IPS-15b (cell line): ENCODE measurements at regions not wholly inside any gene's neighbourhood (a gene's known extent, or its start where the extent isn't known, plus 50 kb on each side); places are given as distances from the start of the nearest gene placed in this dataset.
"Not testable (repeated sequence)": the region's sequence is repeated elsewhere in the genome, so short reads cannot be mapped to it uniquely, and the experiment has no call there.

ENCODE experiments used
- H3K27me3 ChIP-seq: one replicate; pipeline ENCODE4 v1.6.1; 2013; ENCODE audit warnings: low read length; ENCODE audit not compliant: control insufficient read depth, insufficient read depth
- H3K36me3 ChIP-seq: one replicate; pipeline ENCODE4 v1.6.1; 2013; ENCODE audit warnings: low read length; ENCODE audit not compliant: control insufficient read depth, insufficient read depth
- H3K4me1 ChIP-seq: one replicate; pipeline ENCODE4 v1.6.1; 2013; ENCODE audit warnings: mild to moderate bottlenecking, low read length; ENCODE audit not compliant: control insufficient read depth, insufficient read depth
- H3K4me3 ChIP-seq: one replicate; pipeline ENCODE4 v1.5.1; 2013; ENCODE audit warnings: low read depth, low read length
- H3K9ac ChIP-seq: one replicate; pipeline ENCODE4 v1.6.1; 2013; ENCODE audit warnings: low read depth, mild to moderate bottlenecking, low read length
- H3K9me3 ChIP-seq: one replicate; pipeline ENCODE4 v1.6.1; 2013; ENCODE audit warnings: mild to moderate bottlenecking, low read length; ENCODE audit not compliant: control insufficient read depth, insufficient read depth

DNA sequence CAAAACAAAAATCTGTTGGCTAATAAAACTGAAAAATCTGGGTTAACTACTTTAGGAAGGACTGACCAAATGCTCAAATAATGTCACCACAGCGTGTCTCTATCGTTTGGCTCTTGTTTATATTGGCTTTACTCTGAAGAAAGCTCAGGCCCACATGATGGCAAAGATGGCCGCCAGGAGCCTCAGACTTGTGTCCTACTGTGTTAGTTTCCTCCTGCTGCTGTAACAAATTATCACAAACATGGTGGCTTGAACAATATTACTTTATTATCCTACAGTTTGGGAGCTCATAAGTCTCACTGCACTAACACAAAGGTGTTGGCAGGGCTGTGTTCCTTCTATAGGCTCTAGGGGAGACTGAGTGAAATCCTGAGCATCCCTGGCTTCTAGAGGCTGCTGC is 303.0 kb downstream of the DAD1 start:
- H3K4me1 ChIP-seq, result no peaks in the 10 kb centered on the region
- no peak overlapping the region for H3K9ac ChIP-seq
- no peaks in the 10 kb centered on the region for H3K27me3 ChIP-seq
- H3K9me3 ChIP-seq, result no peaks in the 10 kb centered on the region
- H3K36me3 ChIP-seq, result no peaks in the 10 kb centered on the region
- H3K4me3 ChIP-seq, result no peak overlapping the region

- Histone ChIP-seq H3K36me3 (no peaks in the 10 kb centered on the region), H3K4me3 (no peak overlapping the region), H3K27me3 (no peaks in the 10 kb centered on the region), H3K4me1 (no peaks in the 10 kb centered on the region), H3K9ac (no peak overlapping the region), H3K9me3 (no peaks in the 10 kb centered on the region)
Observed at GRCh38 chr14:22282949-22283348, 306.1 kb downstream of the DAD1 start.

DNA sequence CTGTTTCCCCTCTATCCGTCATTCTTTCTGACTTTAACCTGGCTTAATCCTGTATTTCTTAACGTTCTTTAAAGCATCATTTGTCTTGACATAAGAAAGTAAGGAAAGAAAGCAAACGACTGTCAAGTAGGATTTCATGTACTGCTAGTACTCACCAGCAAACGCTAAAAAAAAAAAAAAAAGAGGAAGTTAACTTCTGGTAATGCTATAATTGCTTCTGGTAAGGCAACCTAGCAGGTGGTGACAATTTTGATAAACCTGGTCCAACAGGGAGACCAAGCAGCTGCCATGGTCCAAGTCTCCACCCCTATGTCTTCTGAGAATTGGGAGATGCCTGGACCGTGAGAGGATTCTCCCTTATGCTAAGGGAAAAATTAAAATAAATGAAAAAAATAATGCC is 306.6 kb downstream of the DAD1 start:
- no peaks in the 10 kb centered on the region for H3K4me1 ChIP-seq
- no peaks in the 10 kb centered on the region for H3K27me3 ChIP-seq
- no peak overlapping the region for H3K9ac ChIP-seq
- H3K36me3 ChIP-seq, result no peaks in the 10 kb centered on the region
- no peaks in the 10 kb centered on the region for H3K9me3 ChIP-seq
- no peak overlapping the region for H3K4me3 ChIP-seq

DNA sequence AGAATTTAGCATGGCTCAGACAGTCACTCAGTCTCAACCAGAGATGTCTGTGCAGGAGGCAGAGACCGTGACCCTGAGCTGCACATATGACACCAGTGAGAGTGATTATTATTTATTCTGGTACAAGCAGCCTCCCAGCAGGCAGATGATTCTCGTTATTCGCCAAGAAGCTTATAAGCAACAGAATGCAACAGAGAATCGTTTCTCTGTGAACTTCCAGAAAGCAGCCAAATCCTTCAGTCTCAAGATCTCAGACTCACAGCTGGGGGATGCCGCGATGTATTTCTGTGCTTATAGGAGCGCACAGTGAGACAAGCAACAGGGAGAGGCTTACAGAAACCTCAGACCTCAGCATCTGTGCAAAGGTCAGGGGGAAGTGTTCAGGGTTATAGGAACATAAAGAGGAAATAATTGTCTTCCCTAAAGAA is 307.6 kb downstream of the DAD1 start:
- not testable (repeated sequence) for H3K4me3 ChIP-seq, H3K9ac ChIP-seq, H3K36me3 ChIP-seq, H3K27me3 ChIP-seq, H3K9me3 ChIP-seq, H3K4me1 ChIP-seq

- Histone ChIP-seq H3K4me1 (no peaks in the 10 kb centered on the region), H3K27me3 (no peaks in the 10 kb centered on the region), H3K9me3 (no peaks in the 10 kb centered on the region), H3K36me3 (no peaks in the 10 kb centered on the region), H3K9ac (no peak overlapping the region), H3K4me3 (no peak overlapping the region)
Observed at GRCh38 chr14:22280497-22281316, 308.3 kb downstream of the DAD1 start.

DNA sequence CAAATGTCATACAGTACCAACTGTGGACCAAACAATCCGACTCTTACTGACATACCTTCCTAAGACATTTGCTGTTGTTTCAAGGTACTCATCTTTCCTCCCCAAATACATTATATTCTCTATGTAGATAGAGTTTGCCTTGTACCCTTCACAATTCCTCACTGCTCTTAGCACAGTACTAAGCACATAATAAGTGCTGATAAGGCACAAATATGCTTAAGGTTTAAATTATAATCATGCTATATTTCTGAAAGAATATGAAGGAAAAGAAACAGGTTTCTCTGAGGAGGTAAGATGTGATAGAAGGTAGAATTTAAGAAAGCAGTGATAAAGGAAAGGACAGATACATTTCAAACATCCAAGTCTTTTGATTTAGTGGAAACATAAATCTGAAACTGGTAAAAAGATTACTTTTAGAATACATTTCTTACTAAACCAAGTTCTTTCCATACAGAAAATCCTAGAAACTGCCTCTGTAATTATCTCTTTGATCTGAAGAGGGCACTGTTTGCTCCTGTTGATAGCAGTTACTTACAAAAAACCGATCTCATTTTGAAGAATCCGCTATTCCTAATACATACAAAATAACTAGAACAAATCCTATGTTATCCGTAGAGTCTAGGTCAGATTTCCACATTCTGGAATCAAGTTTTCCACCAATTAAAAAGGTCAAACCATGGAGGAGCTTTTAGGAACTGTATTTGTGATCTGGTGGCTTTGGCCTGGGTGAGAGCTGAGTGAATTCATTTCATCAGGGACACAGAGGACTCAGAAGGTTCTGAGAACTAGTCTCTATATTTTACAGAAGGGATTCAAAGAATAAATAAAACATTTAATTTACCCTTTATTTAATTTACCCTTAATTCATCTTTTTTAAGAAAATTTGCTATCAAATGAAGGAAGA is 311.9 kb downstream of the DAD1 start:
- Histone ChIP-seq H3K36me3 (no peaks in the 10 kb centered on the region), H3K4me3 (no peak overlapping the region), H3K9me3 (no peaks in the 10 kb centered on the region), H3K9ac (no peak overlapping the region), H3K27me3 (no peaks in the 10 kb centered on the region), H3K4me1 (peaks cover under 1% of the 10 kb centered on the region)

DNA sequence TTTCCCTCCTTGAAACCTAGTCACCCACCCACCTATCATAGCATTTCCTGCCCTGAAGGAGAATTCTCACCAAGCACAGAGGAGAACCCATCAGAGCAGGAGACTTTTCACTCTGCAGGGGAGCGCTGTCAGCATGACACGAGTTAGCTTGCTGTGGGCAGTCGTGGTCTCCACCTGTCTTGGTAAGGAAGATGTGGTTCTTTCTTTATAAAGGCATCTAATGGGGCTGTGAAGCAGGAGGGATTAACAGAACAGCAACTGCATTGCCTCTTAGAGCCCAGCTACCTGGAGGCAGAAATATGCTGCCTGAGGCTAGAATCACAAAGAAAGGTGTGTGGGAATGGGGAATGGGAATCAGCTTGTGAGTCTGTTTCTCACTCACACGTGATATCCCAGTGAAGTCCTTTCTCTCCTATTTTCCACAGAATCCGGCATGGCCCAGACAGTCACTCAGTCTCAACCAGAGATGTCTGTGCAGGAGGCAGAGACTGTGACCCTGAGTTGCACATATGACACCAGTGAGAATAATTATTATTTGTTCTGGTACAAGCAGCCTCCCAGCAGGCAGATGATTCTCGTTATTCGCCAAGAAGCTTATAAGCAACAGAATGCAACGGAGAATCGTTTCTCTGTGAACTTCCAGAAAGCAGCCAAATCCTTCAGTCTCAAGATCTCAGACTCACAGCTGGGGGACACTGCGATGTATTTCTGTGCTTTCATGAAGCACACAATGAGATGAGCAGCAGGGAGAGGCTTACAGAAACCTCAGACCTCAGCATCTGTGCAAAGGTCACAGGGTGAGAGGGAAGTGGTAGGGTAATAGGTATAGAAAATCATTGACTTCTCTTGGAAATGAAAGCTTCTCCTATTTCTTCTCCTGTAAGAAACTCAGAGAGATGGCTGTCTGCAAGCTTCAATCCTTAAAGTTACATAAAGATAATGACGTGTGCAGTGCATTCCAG is 316.9 kb downstream of the DAD1 start:
- Histone ChIP-seq H3K4me1 (peaks cover 5% of the 10 kb centered on the region), H3K9ac (no peak overlapping the region), H3K27me3 (no peaks in the 10 kb centered on the region), H3K4me3 (no peak overlapping the region), H3K9me3 (no peaks in the 10 kb centered on the region), H3K36me3 (no peaks in the 10 kb centered on the region)

- Histone ChIP-seq H3K27me3 (no peaks in the 10 kb centered on the region), H3K4me1 (peaks cover 5% of the 10 kb centered on the region), H3K36me3 (no peaks in the 10 kb centered on the region), H3K9me3 (no peaks in the 10 kb centered on the region), H3K9ac (no peak overlapping the region), H3K4me3 (no peak overlapping the region)
Observed at GRCh38 chr14:22268875-22269274, 320.1 kb downstream of the DAD1 start.

DNA sequence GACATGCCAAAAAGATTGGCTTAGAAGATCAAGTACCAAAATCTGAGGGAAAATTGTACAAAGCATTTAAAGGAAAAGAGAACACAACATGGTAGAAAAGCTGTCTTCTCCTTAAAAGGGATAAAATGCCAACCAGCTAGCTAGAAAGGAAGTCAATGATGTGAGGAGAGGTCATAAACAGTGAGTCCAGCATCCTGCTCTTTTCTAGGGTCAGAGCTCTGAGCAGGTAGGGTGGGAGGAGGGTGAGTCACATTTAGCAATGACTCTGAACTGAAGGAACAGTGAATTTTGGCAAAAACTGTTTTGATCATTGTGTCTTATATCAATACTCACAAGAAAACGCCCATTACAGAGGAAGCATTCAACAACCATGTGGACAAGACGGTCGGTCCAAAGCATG is 322.3 kb downstream of the DAD1 start:
- H3K9ac ChIP-seq, result no peak overlapping the region

GRCh38 chr14:22266142-22266442 is 322.9 kb downstream of the DAD1 start:
- no peaks in the 10 kb centered on the region for H3K9me3 ChIP-seq
- no peaks in the 10 kb centered on the region for H3K27me3 ChIP-seq
- no peaks in the 10 kb centered on the region for H3K36me3 ChIP-seq
- H3K4me3 ChIP-seq, result no peak overlapping the region
- H3K9ac ChIP-seq, result no peak overlapping the region
- peaks cover 3% of the 10 kb centered on the region for H3K4me1 ChIP-seq

More for the DNA sequence above, 322.3 kb downstream of the DAD1 start:
- Histone ChIP-seq H3K4me3 (no peak overlapping the region), H3K4me1 (peaks cover 3% of the 10 kb centered on the region), H3K36me3 (no peaks in the 10 kb centered on the region), H3K9me3 (no peaks in the 10 kb centered on the region), H3K27me3 (no peaks in the 10 kb centered on the region)

- H3K4me3 ChIP-seq, result no peak overlapping the region
- no peaks in the 10 kb centered on the region for H3K27me3 ChIP-seq
- no peaks in the 10 kb centered on the region for H3K36me3 ChIP-seq
- H3K9ac ChIP-seq, result no peak overlapping the region
- H3K4me1 ChIP-seq, result peaks cover 3% of the 10 kb centered on the region
- H3K9me3 ChIP-seq, result no peaks in the 10 kb centered on the region
Observed at GRCh38 chr14:22265319-22266141, 323.5 kb downstream of the DAD1 start.
